ENCODE measurements at regions not wholly inside any gene's neighbourhood (a gene's known extent, or its start where the extent isn't known, plus 50 kb on each side); places are given as distances from the start of the nearest gene placed in this dataset.

GRCh38 chr5:3825531-3826451 is 230.2 kb downstream of the IRX1 start:
- DNase-seq (ENCODE audit: low spot score), result no peak

- DNase-seq (ENCODE audit: low spot score), result no peak
Observed at GRCh38 chr5:3827624-3828023, 232.0 kb downstream of the IRX1 start.

- no peak for DNase-seq (ENCODE audit: low spot score)
Observed at GRCh38 chr5:3828761-3829160, 233.1 kb downstream of the IRX1 start.

GRCh38 chr5:3833566-3833965 is 237.9 kb downstream of the IRX1 start:
- DNase-seq (ENCODE audit: low spot score), result no peak

GRCh38 chr5:3835811-3836210 is 240.2 kb downstream of the IRX1 start:
- DNase-seq (ENCODE audit: low spot score), result no peak

- no peak for DNase-seq (ENCODE audit: low spot score)
Observed at GRCh38 chr5:3836528-3836927, 240.9 kb downstream of the IRX1 start.

GRCh38 chr5:3837506-3837905 is 241.9 kb downstream of the IRX1 start:
- DNase-seq (ENCODE audit: low spot score), result no peak

GRCh38 chr5:3839151-3839550 is 243.5 kb downstream of the IRX1 start:
- no peak for DNase-seq (ENCODE audit: low spot score)

- no peak for DNase-seq (ENCODE audit: low spot score)
Observed at GRCh38 chr5:3842591-3842990, 247.0 kb downstream of the IRX1 start.

- DNase-seq (ENCODE audit: low spot score), result no peak
Observed at GRCh38 chr5:3843706-3844105, 248.1 kb downstream of the IRX1 start.

- DNase-seq (ENCODE audit: low spot score), result no peak
Observed at GRCh38 chr5:3844266-3844665, 248.6 kb downstream of the IRX1 start.

- DNase-seq (ENCODE audit: low spot score), result no peak
Observed at GRCh38 chr5:3845230-3845629, 249.6 kb downstream of the IRX1 start.

GRCh38 chr5:3852161-3852916 is 256.7 kb downstream of the IRX1 start:
- DNase-seq (ENCODE audit: low spot score), result no peak

- no peak for DNase-seq (ENCODE audit: low spot score)
Observed at GRCh38 chr5:3853362-3853761, 257.7 kb downstream of the IRX1 start.

GRCh38 chr5:3854188-3854821 is 258.7 kb downstream of the IRX1 start:
- no peak for DNase-seq (ENCODE audit: low spot score)

GRCh38 chr5:3856036-3856435 is 260.4 kb downstream of the IRX1 start:
- no peak for DNase-seq (ENCODE audit: low spot score)

GRCh38 chr5:3858524-3858923 is 262.9 kb downstream of the IRX1 start:
- no peak for DNase-seq (ENCODE audit: low spot score)

- DNase-seq (ENCODE audit: low spot score), result no peak
Observed at GRCh38 chr5:3862906-3863305, 267.3 kb downstream of the IRX1 start.

- DNase-seq (ENCODE audit: low spot score), result no peak
Observed at GRCh38 chr5:3875144-3875543, 279.5 kb downstream of the IRX1 start.

- no peak for DNase-seq (ENCODE audit: low spot score)
Observed at GRCh38 chr5:3878267-3878666, 282.6 kb downstream of the IRX1 start.

GRCh38 chr5:3883040-3883439 is 287.4 kb downstream of the IRX1 start:
- DNase-seq (ENCODE audit: low spot score), result no peak

- DNase-seq (ENCODE audit: low spot score), result no peak
Observed at GRCh38 chr5:3886524-3887451, 291.2 kb downstream of the IRX1 start.

All from D341Med (cell line).